HG03521 (cell line): ENCODE measurements at regions not wholly inside any gene's neighbourhood (a gene's known extent, or its start where the extent isn't known, plus 50 kb on each side); places are given as distances from the start of the nearest gene placed in this dataset.

ENCODE experiments used
- ATAC-seq: cut with Tn5 transposase; IDR thresholded peaks from one replicate; pipeline ENCODE4 v1.9.1; 2021; ENCODE audit warnings: mild to moderate bottlenecking, moderate library complexity; ENCODE audit not compliant: unreplicated experiment

- no peak for ATAC-seq
These were observed 197.2 kb downstream of the GLI2 start for GRCh38 chr2:120932881-120933280.

- ATAC-seq: no peak
These were observed 198.3 kb downstream of the GLI2 start for GRCh38 chr2:120933693-120934573.

DNA sequence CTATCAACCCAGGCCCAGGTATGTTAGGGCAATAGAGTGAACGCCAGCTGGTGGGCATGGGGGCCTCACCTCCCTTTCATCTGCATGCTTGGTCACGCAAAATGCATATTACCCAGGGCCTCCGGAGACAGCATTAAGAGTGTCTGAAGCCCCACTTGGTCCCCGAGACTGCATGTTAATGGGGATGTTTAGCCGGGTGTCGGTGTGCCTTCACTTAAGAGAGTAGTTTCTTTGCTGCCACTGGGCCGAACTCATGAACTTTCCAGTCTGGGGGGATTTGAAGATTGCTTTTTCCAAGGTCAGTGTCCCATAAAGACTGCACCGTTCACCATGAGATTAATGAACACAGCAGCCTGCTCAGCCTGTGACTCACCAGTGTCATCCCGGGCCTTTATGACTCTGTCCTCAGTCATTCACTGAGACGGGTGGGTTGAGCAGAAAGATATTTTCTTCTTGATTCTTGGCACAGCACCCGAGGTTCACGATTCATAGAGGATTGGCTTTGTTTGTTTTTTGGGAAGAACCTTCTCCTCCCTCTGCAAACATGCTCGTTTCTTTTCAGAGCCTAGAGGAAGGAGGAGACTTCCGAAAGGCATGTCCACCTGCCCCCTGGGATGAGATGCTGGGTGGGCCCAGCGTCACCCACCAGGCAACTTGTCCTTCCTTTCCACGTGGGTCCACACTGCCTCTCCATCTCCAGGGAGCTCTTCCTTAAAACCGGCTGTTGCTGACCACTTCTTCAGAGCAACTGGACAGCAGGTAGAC is 199.1 kb downstream of the GLI2 start:
- no peak for ATAC-seq

DNA sequence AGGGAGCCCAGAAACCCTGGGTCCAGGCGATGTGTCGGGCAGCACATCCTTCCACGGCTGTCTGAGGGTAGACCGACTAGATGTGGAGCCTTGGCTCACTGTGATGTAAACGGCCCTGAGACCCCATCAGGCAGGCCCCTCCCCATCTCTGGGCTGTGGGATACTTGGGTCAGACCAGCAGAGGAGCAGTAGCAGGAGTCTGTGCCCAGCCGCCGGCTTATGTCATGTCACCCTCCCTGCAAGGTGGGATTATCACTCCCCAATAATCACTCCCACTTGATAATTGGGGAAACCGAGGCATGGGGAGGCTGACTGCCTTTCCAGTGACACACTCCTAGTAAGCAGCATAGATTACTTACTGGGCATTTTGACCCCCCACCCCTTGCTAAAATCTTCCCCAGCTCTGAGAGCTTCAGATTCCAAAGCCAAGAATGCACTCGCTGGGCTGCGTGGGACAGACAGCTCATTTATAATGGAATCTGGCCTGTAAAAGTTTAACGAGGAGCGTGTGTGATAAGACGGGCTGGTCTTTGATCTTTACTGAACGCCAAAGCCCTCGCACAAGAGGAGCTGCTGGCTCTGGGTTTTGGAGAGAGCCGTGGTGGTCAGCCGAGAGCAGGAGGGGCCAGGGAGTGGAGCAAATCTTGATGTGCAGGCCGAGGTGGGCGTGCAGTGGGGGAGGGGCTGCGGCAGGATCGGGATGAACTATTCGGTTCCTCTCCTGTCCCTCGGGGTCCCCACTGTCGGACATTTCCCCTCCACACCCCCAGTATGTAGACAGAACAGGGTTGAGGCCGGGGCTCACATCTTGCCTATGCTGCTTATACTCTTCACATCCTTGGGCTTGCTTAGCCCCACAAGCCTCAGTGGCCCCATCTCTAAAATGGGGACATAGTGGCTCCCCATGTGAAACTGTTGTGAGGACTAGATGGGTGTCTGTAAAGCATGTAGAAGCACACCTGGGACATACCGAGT is 200.0 kb downstream of the GLI2 start:
- no peak for ATAC-seq

- no peak for ATAC-seq
These were observed 201.0 kb downstream of the GLI2 start for GRCh38 chr2:120936476-120937334.

- no peak for ATAC-seq
These were observed 202.0 kb downstream of the GLI2 start for GRCh38 chr2:120937686-120938044.

DNA sequence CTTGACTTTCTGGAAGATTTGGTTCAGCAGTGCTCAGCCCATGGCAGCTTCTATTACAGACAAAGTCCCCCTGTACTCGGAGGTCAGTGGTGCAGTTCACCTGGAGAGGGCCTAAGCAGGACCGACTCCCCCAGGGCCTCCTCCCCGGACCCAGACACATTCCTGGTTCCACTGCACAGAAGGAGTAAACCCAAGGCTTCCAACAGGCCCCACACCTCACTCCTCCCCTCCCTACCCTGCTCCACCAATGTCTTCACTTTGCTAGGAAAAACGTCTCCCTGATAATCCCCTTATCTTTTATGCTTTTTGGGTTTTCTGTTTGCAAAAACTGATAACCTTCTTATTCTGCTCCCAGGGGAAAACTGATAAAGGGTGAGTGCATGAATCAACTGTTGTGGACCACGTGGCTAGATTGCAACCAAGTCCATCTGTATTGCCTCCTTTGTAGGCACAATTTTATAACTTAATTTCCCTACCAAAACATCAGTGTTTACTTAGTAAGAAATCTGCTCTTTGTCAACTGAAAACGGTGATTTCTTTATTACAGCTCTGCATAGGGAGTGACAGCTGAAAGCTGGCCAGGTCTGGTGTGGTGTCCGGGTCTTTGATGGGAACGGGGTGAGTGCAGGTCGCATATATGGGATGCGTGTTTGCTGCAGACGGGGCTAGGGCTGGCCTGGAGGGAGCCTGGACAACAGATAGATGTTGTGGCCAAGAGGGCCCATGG is 202.5 kb downstream of the GLI2 start:
- no peak for ATAC-seq

GRCh38 chr2:120939595-120940318 is 204.1 kb downstream of the GLI2 start:
- no peak for ATAC-seq

DNA sequence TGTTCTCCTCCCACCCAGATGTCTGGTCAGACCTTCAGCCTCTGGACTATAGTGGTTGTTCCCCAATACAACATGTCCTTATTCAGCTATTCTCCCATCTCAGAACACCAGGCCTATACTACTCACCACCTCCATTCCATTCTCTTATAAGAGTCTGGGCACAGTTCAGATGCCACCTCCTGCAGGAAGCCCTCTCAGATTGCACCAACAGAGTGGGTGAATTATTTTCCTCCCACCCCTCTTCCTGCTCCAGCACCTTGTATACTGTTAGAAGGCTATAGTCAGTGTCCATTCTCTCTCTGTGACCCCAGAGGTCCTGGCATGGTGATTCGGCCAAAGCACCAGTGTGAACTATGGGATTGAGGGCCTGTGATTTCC is 204.6 kb downstream of the GLI2 start:
- no peak for ATAC-seq

- ATAC-seq: no peak
These were observed 205.1 kb downstream of the GLI2 start for GRCh38 chr2:120940726-120941256.

DNA sequence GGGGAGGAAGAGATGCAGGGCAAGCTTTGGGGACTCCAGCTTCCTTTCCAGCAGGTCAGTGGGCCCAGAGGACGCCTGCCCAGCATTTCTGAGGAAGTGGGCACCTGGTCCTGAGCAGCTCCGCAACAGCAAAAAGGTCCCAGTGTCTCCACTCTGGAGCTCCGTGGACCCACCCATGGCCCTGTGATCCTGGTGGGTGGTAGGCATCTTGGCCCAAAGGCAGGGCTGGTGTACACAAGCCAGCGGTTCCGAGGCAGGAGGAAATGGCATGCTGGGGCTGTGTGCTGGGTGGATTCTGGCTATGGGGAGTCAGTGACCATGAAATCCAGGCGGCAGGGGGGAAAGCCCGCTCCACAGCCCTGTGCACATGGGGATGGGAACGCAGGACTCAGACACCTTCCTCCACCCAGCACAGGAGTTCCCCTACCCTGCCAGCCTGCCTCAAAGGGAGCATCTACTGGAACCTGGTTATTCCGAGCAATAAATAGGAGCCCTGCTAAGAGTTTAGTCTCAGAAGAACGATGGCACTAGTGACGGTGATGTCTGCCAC is 206.0 kb downstream of the GLI2 start:
- no peak for ATAC-seq

- ATAC-seq: no peak
These were observed 207.0 kb downstream of the GLI2 start for GRCh38 chr2:120942658-120943057.

DNA sequence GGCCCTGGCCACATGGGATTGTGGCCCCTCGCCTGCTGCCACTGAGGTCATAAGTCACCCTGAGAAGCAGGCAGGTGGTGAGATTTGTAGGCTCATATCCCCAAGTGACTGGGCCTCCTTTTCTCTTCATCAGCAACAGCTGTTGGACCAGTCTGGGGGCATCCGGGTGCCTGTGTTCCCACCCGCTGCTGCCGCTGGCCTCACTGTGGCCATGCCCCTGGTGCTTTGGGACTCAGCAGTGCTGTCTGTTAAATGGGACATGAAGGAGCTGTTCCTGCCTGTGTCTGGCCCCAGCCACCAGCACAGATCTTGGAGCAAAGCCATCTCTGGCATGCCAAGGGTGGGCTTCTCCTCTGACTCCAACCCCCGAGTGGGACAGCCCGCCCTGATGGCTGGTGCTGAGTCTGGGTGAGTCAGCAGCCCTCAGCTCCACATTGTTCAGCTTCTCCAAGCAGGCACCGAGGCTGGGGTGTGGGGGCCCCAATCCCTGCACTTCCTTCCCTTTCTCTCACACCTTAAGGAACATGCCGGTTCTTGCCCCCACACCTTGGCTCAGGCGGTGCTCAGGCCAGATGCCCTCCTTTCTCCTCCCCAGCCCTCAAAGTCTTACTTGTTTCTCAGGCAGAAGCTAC is 207.9 kb downstream of the GLI2 start:
- ATAC-seq: no peak

GRCh38 chr2:120944575-120944974 is 208.9 kb downstream of the GLI2 start:
- ATAC-seq: no peak

GRCh38 chr2:120945091-120945490 is 209.4 kb downstream of the GLI2 start:
- no peak for ATAC-seq

GRCh38 chr2:120945832-120946499 is 210.3 kb downstream of the GLI2 start:
- no peak for ATAC-seq

DNA sequence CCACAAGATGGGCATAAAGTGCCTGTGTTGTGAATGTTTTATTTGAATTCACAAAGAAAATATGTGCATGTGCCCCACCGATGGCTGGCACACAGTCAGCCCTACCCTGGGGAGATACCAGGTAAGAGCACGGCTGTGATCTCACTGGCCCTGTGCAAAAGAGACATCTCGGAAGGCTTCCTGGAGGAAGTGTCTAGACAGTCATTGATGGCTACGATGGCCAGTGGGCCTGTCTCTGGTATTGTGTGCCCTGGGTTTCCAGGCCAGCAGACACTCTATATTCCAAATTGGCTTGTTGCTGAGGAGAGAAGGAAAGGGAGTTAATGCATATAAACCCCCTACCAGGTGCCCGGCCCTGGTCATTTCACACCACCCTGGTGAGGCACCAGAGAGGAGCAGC is 211.7 kb downstream of the GLI2 start:
- no peak for ATAC-seq
